ENCODE measurements at regions not wholly inside any gene's neighbourhood (a gene's known extent, or its start where the extent isn't known, plus 50 kb on each side); places are given as distances from the start of the nearest gene placed in this dataset.
"Not testable (repeated sequence)": the region's sequence is repeated elsewhere in the genome, so short reads cannot be mapped to it uniquely, and the experiment has no call there.

DNA sequence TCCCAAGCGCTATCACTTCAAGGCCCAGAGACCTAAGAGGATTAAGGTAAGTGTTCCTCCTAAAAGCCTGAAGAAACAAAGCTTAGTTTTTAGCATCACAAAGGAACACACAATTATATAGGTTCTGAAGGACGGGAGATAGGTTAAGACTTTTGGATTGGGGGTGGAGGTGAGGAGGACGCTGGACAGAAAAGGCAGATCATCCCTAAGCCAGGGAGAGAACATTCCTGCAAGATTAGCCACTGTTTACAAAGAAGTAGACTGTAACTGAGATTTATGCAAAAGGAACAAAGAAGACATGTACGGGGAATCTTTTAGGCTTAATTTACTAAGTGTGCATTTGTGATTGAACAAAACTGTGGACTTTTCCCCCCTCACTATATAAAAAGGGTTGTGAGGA, 184.1 kb upstream of the IRX5 start:
- H3K27ac ChIP-seq, result no peak overlapping the region
- DNase-seq, result no peak
- H3K4me1 ChIP-seq, result no peaks in the 10 kb centered on the region
- no peaks in the 10 kb centered on the region for H3K36me3 ChIP-seq
- H3K9me3 ChIP-seq, result no peaks in the 10 kb centered on the region
- intact Hi-C loops (cut with DNase I), result no loop called here
- TF ChIP-seq, protein P1, sequence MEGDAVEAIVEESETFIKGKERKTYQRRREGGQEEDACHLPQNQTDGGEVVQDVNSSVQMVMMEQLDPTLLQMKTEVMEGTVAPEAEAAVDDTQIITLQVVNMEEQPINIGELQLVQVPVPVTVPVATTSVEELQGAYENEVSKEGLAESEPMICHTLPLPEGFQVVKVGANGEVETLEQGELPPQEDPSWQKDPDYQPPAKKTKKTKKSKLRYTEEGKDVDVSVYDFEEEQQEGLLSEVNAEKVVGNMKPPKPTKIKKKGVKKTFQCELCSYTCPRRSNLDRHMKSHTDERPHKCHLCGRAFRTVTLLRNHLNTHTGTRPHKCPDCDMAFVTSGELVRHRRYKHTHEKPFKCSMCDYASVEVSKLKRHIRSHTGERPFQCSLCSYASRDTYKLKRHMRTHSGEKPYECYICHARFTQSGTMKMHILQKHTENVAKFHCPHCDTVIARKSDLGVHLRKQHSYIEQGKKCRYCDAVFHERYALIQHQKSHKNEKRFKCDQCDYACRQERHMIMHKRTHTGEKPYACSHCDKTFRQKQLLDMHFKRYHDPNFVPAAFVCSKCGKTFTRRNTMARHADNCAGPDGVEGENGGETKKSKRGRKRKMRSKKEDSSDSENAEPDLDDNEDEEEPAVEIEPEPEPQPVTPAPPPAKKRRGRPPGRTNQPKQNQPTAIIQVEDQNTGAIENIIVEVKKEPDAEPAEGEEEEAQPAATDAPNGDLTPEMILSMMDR (IDR thresholded peaks at IDR 0.05), result no peak
- no peak for TF ChIP-seq POLR2A (IDR thresholded peaks at IDR 0.05)
- H3K4me3 ChIP-seq, result no peak overlapping the region
- WGBS, 2 donors, result 66 to 75% methylated on average over 4 of the region's 4 CpGs
- H3K27me3 ChIP-seq, result peaks cover 0 to 19% (median 0%) of the 10 kb centered on the region in 4 donors

DNA sequence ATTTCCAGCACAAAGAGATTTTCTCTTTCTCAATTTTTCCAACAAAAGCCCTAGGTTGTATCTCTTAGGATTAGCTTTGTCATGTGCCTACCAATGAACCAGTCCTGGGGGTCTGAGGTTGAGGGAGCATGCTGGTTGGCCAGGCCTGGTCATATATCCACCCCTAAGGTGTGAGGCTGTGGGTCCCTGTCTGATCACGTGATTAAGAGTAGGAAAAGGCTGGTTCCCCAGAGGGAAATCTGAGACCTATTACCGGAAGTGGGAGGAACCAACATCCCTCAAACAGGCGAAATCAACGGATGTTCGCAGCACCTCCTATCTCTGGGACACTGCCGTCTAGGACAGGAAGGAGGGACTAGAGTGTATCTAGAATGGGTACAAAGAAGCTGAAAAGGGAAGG, 185.7 kb upstream of the IRX5 start:
- H3K4me1 ChIP-seq, result no peaks in the 10 kb centered on the region
- WGBS, 2 donors, result 74 to 88% methylated on average over 5 to 6 of the region's 6 CpGs
- no peaks in the 10 kb centered on the region for H3K36me3 ChIP-seq
- peaks cover 0 to 19% (median 0%) of the 10 kb centered on the region in 4 donors for H3K27me3 ChIP-seq
- DNase-seq, result no peak
- intact Hi-C loops (cut with DNase I), result no loop called here
- H3K4me3 ChIP-seq, result no peak overlapping the region
- no peak for TF ChIP-seq POLR2A (IDR thresholded peaks at IDR 0.05)
- TF ChIP-seq, protein P1 (IDR thresholded peaks at IDR 0.05), result no peak
- no peaks in the 10 kb centered on the region for H3K9me3 ChIP-seq
- H3K27ac ChIP-seq, result no peak overlapping the region

DNA sequence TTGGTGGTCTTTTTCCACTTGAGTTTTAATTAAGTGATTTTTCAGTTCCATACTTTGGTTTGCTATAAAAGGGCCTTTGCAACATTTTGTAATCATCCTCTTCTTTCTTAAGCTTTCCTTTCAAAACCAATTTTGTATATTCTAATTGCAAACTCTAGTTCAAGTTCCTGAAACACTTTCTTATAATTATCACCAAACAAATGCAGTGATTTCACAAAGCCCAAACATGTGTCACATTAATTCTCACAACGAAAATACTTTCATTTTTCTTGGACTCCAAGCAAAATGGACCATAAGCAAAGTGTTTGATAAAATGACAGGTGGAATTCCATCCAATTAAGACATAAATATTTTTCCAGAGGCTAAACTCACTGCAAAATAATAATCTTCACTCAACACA, 188.2 kb upstream of the IRX5 start:
- Histone ChIP-seq H3K4me3 (no peak overlapping the region), H3K9me3 (no peaks in the 10 kb centered on the region), H3K4me1 (no peaks in the 10 kb centered on the region), H3K27me3 (peaks cover 0 to 5% (median 0%) of the 10 kb centered on the region in 4 donors), H3K27ac (no peak overlapping the region), H3K36me3 (no peaks in the 10 kb centered on the region)
- intact Hi-C loops (cut with DNase I), result no loop called here
- DNase-seq, result no peak
- TF ChIP-seq, protein P1 (IDR thresholded peaks at IDR 0.05), result no peak
- no peak for TF ChIP-seq POLR2A (IDR thresholded peaks at IDR 0.05)
- WGBS, 2 donors, result 39 to 50% methylated on average over 1 of the region's 1 CpG

DNA sequence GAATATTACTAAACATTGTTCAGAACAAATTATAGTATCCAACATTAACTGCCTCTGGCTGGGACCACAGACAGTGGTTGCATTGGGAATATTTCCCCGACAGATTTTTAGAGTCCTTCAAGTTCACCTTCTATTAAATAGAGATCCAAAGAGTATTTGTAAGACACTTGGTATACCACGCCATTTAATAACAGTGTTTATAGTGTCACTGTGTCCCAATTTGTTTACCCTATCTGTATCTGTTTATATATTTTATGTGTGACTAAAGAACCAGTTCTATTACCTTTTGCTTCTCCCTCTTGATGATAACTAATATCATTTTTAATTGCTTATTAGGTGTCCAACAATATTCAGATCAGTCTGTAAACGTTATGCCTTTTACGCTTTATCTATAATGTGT, 191.3 kb upstream of the IRX5 start:
- Histone ChIP-seq H3K4me1 (no peaks in the 10 kb centered on the region), H3K27ac (no peak overlapping the region), H3K9me3 (no peaks in the 10 kb centered on the region), H3K4me3 (no peak overlapping the region), H3K36me3 (no peaks in the 10 kb centered on the region), H3K27me3 (no peaks in the 10 kb centered on the region)
- WGBS, 2 donors, result 81 to 89% methylated on average over 4 of the region's 4 CpGs
- intact Hi-C loops (cut with DNase I), result no loop called here
- TF ChIP-seq, protein P1 (IDR thresholded peaks at IDR 0.05), result no peak
- no peak for TF ChIP-seq POLR2A (IDR thresholded peaks at IDR 0.05)
- DNase-seq, result no peak

DNA sequence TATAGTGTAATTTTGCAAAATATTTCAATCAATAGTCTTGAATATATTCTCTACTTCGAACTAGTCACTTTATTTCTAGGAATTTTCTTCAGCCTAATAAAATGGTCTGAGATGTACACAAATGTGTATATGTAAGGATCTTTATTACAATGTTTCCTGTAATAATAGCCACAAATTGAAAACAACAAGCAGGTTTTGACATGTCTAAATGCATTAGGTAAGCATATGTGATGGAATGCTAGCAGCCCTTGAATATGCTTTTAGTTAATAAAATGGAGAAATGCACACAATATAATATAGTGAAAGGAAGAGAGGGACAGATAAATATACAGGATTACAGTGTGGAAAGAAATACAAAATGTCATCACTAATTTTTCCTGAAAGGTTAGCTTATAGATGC, 196.5 kb upstream of the IRX5 start:
- Histone ChIP-seq H3K27ac (no peak overlapping the region), H3K9me3 (no peaks in the 10 kb centered on the region), H3K27me3 (peaks cover 0 to 8% (median 0%) of the 10 kb centered on the region in 4 donors), H3K36me3 (no peaks in the 10 kb centered on the region), H3K4me1 (no peaks in the 10 kb centered on the region), H3K4me3 (no peak overlapping the region)
- 67 to 73% methylated on average over 1 of the region's 1 CpG for WGBS, 2 donors
- TF ChIP-seq POLR2A (IDR thresholded peaks at IDR 0.05), result no peak
- no peak for DNase-seq
- intact Hi-C loops (cut with DNase I), result no loop called here

DNA sequence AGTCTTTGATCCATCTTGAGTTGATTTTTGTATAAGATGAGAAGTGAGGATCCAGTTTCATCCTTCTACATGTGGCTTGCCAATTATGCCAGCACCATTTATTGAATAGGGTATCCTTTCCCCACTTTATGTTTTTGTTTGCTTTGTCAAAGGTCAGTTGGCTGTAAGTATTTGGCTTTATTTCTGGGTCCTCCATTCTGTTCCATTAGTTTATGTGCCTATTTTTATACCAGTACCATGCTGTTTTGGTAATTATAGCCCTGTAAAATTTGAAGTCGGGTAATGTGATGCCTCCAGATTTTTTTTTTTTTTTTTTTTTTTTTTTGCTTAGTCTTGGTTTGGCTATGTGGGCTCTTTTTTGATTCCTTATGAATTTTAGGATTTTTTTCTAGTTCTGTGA, 203.0 kb upstream of the IRX5 start:
- DNase-seq; H3K27me3 ChIP-seq; H3K4me1 ChIP-seq; intact Hi-C loops (cut with DNase I); H3K27ac ChIP-seq; H3K9me3 ChIP-seq; H3K4me3 ChIP-seq; H3K36me3 ChIP-seq: not testable (repeated sequence)
- 75 to 89% methylated on average over 1 of the region's 1 CpG for WGBS, 2 donors
